HG03565 (cell line): ENCODE measurements at regions not wholly inside any gene's neighbourhood (a gene's known extent, or its start where the extent isn't known, plus 50 kb on each side); places are given as distances from the start of the nearest gene placed in this dataset.
"Not testable (repeated sequence)": the region's sequence is repeated elsewhere in the genome, so short reads cannot be mapped to it uniquely, and the experiment has no call there.

Experiments
- ATAC-seq: cut with Tn5 transposase; IDR thresholded peaks from one replicate; pipeline ENCODE4 v1.9.1; 2021; ENCODE audit warnings: mild to moderate bottlenecking, moderate library complexity; ENCODE audit not compliant: unreplicated experiment

- no peak for ATAC-seq
These were observed 426.7 kb downstream of the KLHL13 start for GRCh38 chrX:117689956-117690355.

- no peak for ATAC-seq
These were observed 436.3 kb downstream of the KLHL13 start for GRCh38 chrX:117680286-117680685.

- ATAC-seq, result no peak
These were observed 463.2 kb downstream of the KLHL13 start for GRCh38 chrX:117653396-117653795.

GRCh38 chrX:117645639-117646038, 471.0 kb downstream of the KLHL13 start:
- no peak for ATAC-seq

- ATAC-seq, result no peak
These were observed 474.5 kb downstream of the KLHL13 start for GRCh38 chrX:117641913-117642656.

GRCh38 chrX:117636826-117637225, 479.8 kb downstream of the KLHL13 start:
- ATAC-seq, result no peak

- no peak for ATAC-seq
These were observed 483.3 kb downstream of the KLHL13 start for GRCh38 chrX:117633277-117633676.

- no peak for ATAC-seq
These were observed 488.2 kb downstream of the KLHL13 start for GRCh38 chrX:117628381-117628780.

GRCh38 chrX:117610806-117611205, 505.8 kb downstream of the KLHL13 start:
- no peak for ATAC-seq

- ATAC-seq, result no peak
These were observed 506.6 kb downstream of the KLHL13 start for GRCh38 chrX:117610049-117610448.

- no peak for ATAC-seq
These were observed 509.0 kb downstream of the KLHL13 start for GRCh38 chrX:117607561-117607960.

- ATAC-seq, result not testable (repeated sequence)
These were observed 510.5 kb downstream of the KLHL13 start for GRCh38 chrX:117606101-117606500.

- ATAC-seq, result no peak
These were observed 546.5 kb downstream of the KLHL13 start for GRCh38 chrX:117570160-117570559.

GRCh38 chrX:117568238-117568637, 548.4 kb downstream of the KLHL13 start:
- ATAC-seq, result no peak

- no peak for ATAC-seq
These were observed 572.7 kb downstream of the KLHL13 start for GRCh38 chrX:117543885-117544284.

- ATAC-seq, result no peak
These were observed 577.6 kb downstream of the KLHL13 start for GRCh38 chrX:117539090-117539418.

GRCh38 chrX:117538178-117539089, 578.2 kb downstream of the KLHL13 start:
- ATAC-seq, result no peak

GRCh38 chrX:117532339-117532738, 584.3 kb downstream of the KLHL13 start:
- ATAC-seq, result no peak

GRCh38 chrX:117522725-117523700, 593.6 kb downstream of the KLHL13 start:
- no peak for ATAC-seq

GRCh38 chrX:117517994-117518393, 598.6 kb downstream of the KLHL13 start:
- ATAC-seq, result no peak

GRCh38 chrX:117511379-117511778, 605.2 kb downstream of the KLHL13 start:
- no peak for ATAC-seq
